GM19438 (cell line): ENCODE measurements at regions not wholly inside any gene's neighbourhood (a gene's known extent, or its start where the extent isn't known, plus 50 kb on each side); places are given as distances from the start of the nearest gene placed in this dataset.

Experiments
- ATAC-seq: cut with Tn5 transposase; IDR thresholded peaks from one replicate; pipeline ENCODE4 v1.9.1; 2021; ENCODE audit warnings: low read depth; ENCODE audit not compliant: unreplicated experiment

GRCh38 chr1:184302346-184302745 lies 84.5 kb upstream of the C1orf21 start:
- ATAC-seq: no peak

DNA sequence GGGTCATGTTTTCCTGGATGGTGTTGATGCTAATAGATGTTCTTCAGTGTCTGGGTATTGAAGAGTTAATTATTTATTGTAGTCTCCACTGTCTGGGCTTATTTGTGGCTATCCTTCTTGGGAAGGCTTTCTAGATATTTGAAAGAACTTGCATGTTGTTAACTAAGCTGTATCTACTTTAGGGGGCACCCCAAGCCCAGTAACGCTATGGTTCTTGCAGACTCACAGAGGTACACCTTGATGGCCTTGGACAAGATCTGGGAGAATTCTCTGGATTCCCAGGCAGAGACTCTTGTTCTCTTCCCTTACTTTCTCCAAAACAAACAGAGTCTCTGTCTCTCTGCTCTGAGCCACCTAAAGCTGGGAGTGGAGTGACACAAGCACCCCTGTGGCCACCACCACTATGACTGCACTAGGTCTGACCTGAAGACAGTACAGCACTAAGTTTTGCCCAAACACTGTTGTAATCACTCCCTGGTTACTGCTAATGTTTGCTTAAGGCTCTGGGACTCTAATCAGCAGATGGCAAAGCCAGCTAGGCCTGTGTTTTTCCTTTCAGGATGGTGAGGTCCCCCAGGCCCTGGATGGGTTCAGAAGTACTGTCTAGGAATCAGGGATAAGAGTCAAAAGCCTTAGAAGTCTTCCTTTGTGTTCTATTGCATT lies 76.5 kb upstream of the C1orf21 start:
- ATAC-seq: no peak

DNA sequence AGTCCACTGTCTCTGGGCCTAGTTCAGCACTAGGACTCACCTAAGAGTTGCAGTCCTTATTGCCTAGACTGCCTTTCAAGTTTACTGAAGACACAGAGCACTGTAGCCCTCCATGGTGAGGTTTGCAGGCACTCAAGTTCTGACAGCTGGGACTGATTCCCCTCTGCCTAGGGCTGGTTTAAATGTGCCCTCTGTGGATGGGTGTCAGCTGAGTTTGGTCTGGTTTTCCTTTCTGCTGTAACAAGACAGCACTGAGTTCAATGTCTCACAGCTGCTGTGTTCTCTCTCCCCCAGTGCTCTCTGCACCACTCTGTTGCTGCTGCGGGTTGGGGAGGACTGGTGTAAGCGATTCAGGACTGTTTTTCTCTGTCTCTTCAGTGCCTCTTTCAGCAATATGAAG lies 75.2 kb upstream of the C1orf21 start:
- ATAC-seq: no peak

- no peak for ATAC-seq
Measured at GRCh38 chr1:184315254-184315653, 71.6 kb upstream of the C1orf21 start.

DNA sequence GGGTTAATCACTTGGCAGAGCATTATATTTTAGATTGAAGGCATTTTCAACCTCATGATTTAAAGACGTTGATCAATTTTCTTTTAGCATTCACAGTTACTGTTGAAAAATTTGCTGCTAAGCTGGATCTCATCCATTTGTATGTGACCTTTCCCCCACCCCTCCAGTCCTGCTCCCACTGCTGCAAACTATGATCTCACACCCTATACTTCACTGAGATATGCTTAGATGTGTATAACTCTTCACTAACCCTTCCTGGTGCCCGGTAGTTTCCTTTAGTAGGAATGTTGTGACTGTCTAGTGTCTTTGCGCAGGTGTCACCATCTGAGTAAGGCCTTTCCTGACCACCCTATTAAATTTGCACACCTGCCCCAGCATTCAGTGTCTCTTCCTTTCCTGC lies 67.0 kb upstream of the C1orf21 start:
- no peak for ATAC-seq

- ATAC-seq: no peak
Measured at GRCh38 chr1:184322253-184322652, 64.6 kb upstream of the C1orf21 start.

GRCh38 chr1:184324972-184325371 lies 61.9 kb upstream of the C1orf21 start:
- no peak for ATAC-seq

GRCh38 chr1:184326278-184326677 lies 60.6 kb upstream of the C1orf21 start:
- no peak for ATAC-seq

- ATAC-seq: no peak
Measured at GRCh38 chr1:184329245-184329953, 57.4 kb upstream of the C1orf21 start.

DNA sequence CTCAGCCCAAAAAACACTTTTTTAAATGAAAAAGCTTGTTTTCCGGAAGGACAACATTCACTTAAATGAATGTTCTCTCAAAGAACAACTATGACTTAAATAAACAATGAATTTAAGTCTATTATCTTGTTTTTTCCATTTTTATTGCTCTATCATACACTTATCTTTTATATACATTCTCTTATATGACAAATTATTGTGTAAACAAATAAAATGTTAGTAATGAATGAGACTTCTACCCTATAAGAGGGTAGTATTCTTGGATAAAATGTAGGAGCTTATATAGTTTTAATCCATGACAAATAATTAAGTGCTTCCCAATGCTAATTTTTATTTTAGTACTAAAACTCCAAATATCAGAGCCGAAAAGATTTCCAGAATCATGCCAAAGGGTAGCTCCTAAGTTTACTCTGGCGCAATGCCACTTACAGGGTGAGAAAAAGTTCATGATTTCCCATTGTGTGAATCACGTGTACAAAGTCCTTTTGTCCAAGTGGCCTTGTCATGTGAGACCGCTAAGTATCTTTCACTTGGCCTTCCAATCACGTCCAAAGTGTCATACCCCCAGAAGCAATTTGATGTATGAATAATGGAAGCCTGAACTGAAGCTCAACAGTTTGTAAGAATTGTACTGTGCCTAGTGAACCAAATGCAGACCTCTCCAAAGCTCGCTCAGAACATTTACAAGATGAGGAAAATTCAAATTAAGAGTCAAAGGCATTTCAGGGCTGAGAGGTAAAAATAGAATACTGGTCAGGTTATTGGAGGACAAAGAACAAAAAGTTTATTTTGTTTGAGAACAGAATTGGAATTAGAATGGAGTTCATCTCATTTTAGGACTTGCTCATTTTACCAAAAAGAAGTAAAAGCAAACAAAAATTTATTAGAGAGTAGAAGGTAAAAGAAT lies 56.6 kb upstream of the C1orf21 start:
- ATAC-seq: no peak

DNA sequence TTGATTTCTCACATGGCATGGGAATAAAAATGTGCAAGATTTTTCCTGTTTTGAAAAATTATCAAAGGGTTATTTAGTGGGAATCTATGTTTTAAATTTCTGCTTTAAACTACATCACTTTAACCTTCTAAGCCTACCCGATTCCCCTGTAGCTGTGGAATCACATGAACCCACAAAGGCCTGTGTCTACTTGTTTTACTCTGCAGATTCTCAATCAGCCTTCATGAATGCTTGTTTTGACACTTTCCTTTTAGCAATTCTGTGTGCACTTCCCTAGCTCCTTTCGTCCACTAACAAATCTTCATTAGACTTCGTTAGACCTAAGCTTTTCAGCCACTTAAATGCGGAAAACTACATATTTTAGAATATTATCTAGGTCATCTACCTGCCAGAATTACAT lies 56.0 kb upstream of the C1orf21 start:
- ATAC-seq: no peak
